ENCODE measurements at regions not wholly inside any gene's neighbourhood (a gene's known extent, or its start where the extent isn't known, plus 50 kb on each side); places are given as distances from the start of the nearest gene placed in this dataset.

GRCh38 chr11:19541521-19542049 lies 171.1 kb upstream of the NAV2 start:
- no peak overlapping the region for H3K18ac ChIP-seq (ENCODE audit: low read depth, low read length)
- no peak for DNase-seq
- no peak overlapping the region for H3K23ac ChIP-seq (ENCODE audit: low read depth, low read length)
- H3K27me3 ChIP-seq (ENCODE audit: control insufficient read depth, insufficient read depth, low read length) = peaks cover 49% of the 10 kb centered on the region
- no peaks in the 10 kb centered on the region; the same call in 1 of the 2 replicates for H3K9me1 ChIP-seq (ENCODE audit: insufficient read depth, low read length)
- H3K4ac ChIP-seq (ENCODE audit: low read depth, low read length) = no peak overlapping the region
- H2BK15ac ChIP-seq (ENCODE audit: low read depth, low read length) = no peak overlapping the region
- H3K9ac ChIP-seq (ENCODE audit: low read depth, low read length) = no peak overlapping the region
- H3K9me3 ChIP-seq (ENCODE audit: control insufficient read depth, insufficient read depth, low read length) = no peaks in the 10 kb centered on the region
- intact Hi-C loops (cut with micrococcal nuclease) (no loop called here), in situ Hi-C loops (cut with MboI; ENCODE audit: low sequenced_read_pairs) (no loop called here), dilution Hi-C loops (cut with HindIII; ENCODE audit: low sequenced_read_pairs, unreplicated experiment) (no loop called here)
- CTCF ChIA-PET = no interaction called here
- no peak overlapping the region for H3K27ac ChIP-seq (ENCODE audit: insufficient read depth, low read length)
- no peak overlapping the region for H2AFZ ChIP-seq (replicated peaks; ENCODE audit: low read length, poor library complexity)
- no TSS peak for BruUV-seq (replicated peaks)
- no peak overlapping the region for H2AK9ac ChIP-seq (replicated peaks; ENCODE audit: low read depth, low read length, poor library complexity)
- H2BK5ac ChIP-seq (ENCODE audit: low read depth, low read length, poor library complexity, severe bottlenecking) = no peak overlapping the region
- POLR2A ChIA-PET (ENCODE audit: unreplicated experiment) = no interaction called here
- H4K5ac ChIP-seq (ENCODE audit: low read depth, low read length) = no peak overlapping the region
- no peak overlapping the region for H3K4me2 ChIP-seq (ENCODE audit: low read depth, low read length)
- H2BK120ac ChIP-seq (ENCODE audit: low read depth, low read length) = no peak overlapping the region
- H2BK20ac ChIP-seq (ENCODE audit: low read depth, low read length) = no peak overlapping the region
- no peak for ATAC-seq (ENCODE audit: low read depth)
- no peaks in the 10 kb centered on the region for H3K36me3 ChIP-seq (ENCODE audit: control insufficient read depth, insufficient read depth, low read length)
- H4K8ac ChIP-seq (ENCODE audit: low read depth in 2 of 2, low read length in 2 of 2) = no peak overlapping the region
- H3K4me1 ChIP-seq (ENCODE audit: control insufficient read depth, insufficient read depth, low read length) = no peaks in the 10 kb centered on the region
- no peaks in the 10 kb centered on the region for H4K20me1 ChIP-seq (ENCODE audit: insufficient read depth, low read length)
- H2AK5ac ChIP-seq (ENCODE audit: low read depth, low read length) = no peak overlapping the region
- 78% methylated on average over 2 of the region's 3 CpGs; no CpG with 5 or more reads in 1 of the 2 experiments for WGBS, 2 experiments (ENCODE audit: extremely low coverage in 2 of 2, insufficient read length in 1 of 2)
- no peak overlapping the region for H3K4me3 ChIP-seq (ENCODE audit: insufficient read depth, low read depth, low read length)
- no peak overlapping the region for H3K14ac ChIP-seq (replicated peaks; ENCODE audit: low read depth, low read length)
- no peaks in the 10 kb centered on the region for H3K79me1 ChIP-seq (ENCODE audit: low read depth in 1 of 2, low read length in 2 of 2)
- H4K91ac ChIP-seq (ENCODE audit: insufficient read depth, low read depth, low read length) = no peak overlapping the region
- TF ChIP-seq RAD21 (IDR thresholded peaks at IDR 0.05; ENCODE audit: low read length) (no peak), RFX5 (IDR thresholded peaks at IDR 0.05; ENCODE audit: low read depth, low read length) (no peak), ELK1 (IDR thresholded peaks at IDR 0.05; ENCODE audit: borderline replicate concordance, low read depth, low read length) (no peak), CTCF (conservative IDR thresholded peaks at IDR 0.05; ENCODE audit: low read depth, low read length) (no peak), SMC3 (IDR thresholded peaks at IDR 0.05; ENCODE audit: low read depth, low read length) (no peak), CHD1 (IDR thresholded peaks at IDR 0.05; ENCODE audit: low read depth, low read length) (no peak), FOS (IDR thresholded peaks at IDR 0.05; ENCODE audit: low read depth, low read length) (no peak), MAZ (IDR thresholded peaks at IDR 0.05; ENCODE audit: borderline replicate concordance, low read depth, low read length) (no peak), CEBPB (IDR thresholded peaks at IDR 0.05; ENCODE audit: low read depth, low read length) (no peak), POLR2A (IDR thresholded peaks at IDR 0.05; ENCODE audit: low read depth, low read length) (no peak), MAFK (IDR thresholded peaks at IDR 0.05; ENCODE audit: low read depth, low read length) (no peak), USF2 (IDR thresholded peaks at IDR 0.05; ENCODE audit: low read depth, low read length) (no peak), NFE2L2 (IDR thresholded peaks at IDR 0.05; ENCODE audit: low read depth, low read length) (no peak), RCOR1 (IDR thresholded peaks at IDR 0.05; ENCODE audit: insufficient replicate concordance, low read length) (no peak), MXI1 (IDR thresholded peaks at IDR 0.05; ENCODE audit: borderline replicate concordance, low read depth, low read length) (no peak), BHLHE40 (IDR thresholded peaks at IDR 0.05; ENCODE audit: low read depth, low read length) (no peak)
- no peak overlapping the region for H3K56ac ChIP-seq (ENCODE audit: extremely low read depth, insufficient read depth, low read length)
